HL-60 (cell line): ENCODE measurements at regions not wholly inside any gene's neighbourhood (a gene's known extent, or its start where the extent isn't known, plus 50 kb on each side); places are given as distances from the start of the nearest gene placed in this dataset.
A peak's percentile ranks its signal among the peaks of the same experiment; 100 is the strongest.

ENCODE experiments used
- DNase-seq, 2 experiments: peaks; one replicate each; pipeline ENCODE4 v3.0.0-alpha.2; 2010 to 2020; ENCODE audit warnings: low read depth in 1 of 2, low spot score in 1 of 2
- H3K27ac ChIP-seq: fragments of 250-450 bp; sonication (Bioruptor Pico); replicated peaks from 2 replicates; pipeline ENCODE4 v1.5.1; 2020; ENCODE audit warnings: mild to moderate bottlenecking, moderate library complexity
- H3K27me3 ChIP-seq: fragments of 250-450 bp; sonication (Bioruptor Pico); 2 replicates; pipeline ENCODE4 v1.5.1; 2021; ENCODE audit warnings: mild to moderate bottlenecking, moderate library complexity; ENCODE audit not compliant: insufficient read depth, poor library complexity, severe bottlenecking
- H3K4me3 ChIP-seq: replicated peaks from 2 replicates; pipeline ENCODE4 v1.5.1; 2011; ENCODE audit warnings: mild to moderate bottlenecking, control low read depth, low read length; ENCODE audit not compliant: insufficient read depth
- CTCF ChIP-seq: IDR thresholded peaks from one replicate; pipeline ENCODE4 v1.5.1; 2011; ENCODE audit warnings: low read length, control low read depth, inconsistent platforms; ENCODE audit not compliant: insufficient read depth
- GABPA ChIP-seq: IDR thresholded peaks from 2 replicates; pipeline ENCODE4 v1.6.1; 2012; ENCODE audit warnings: low read depth
- POLR2AphosphoS5 ChIP-seq: IDR thresholded peaks from 2 replicates; pipeline ENCODE4 v1.6.1; 2012; ENCODE audit warnings: low read depth
- REST ChIP-seq: IDR thresholded peaks from 2 replicates; pipeline ENCODE4 v1.6.1; 2012; ENCODE audit warnings: low read depth; ENCODE audit not compliant: insufficient replicate concordance
- SPI1 ChIP-seq: IDR thresholded peaks from 2 replicates; pipeline ENCODE4 v1.6.1; 2012; ENCODE audit warnings: low read depth, mild to moderate bottlenecking, borderline replicate concordance

DNA sequence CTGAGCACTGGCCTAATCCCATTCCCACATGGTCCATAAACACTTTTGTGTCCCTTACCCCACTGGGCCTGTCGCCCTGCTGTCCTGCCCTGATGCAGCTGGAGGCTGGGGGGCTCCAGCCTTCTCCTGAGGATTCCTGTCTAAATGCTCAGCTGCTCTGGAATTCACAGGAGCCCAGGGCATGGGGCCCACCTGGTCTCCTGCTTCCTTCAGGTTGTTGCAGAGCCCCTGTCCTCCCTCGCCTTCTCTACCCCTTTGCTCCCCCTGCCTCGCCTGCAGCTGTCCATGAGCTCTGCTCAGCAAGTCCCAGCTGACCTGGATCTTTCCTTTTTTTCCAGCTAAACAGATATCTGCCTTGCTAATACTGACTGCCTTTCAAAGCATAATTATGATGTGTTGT, 286.9 kb downstream of the XXYLT1 start:
- no peak for DNase-seq
- Histone ChIP-seq H3K27ac (no peak overlapping the region), H3K27me3 (no peaks in the 10 kb centered on the region), H3K4me3 (no peak overlapping the region)
- no peak for TF ChIP-seq REST
- TF ChIP-seq CTCF, result no peak
- no peak for TF ChIP-seq SPI1
- no peak for TF ChIP-seq GABPA
- TF ChIP-seq POLR2AphosphoS5, result no peak

DNA sequence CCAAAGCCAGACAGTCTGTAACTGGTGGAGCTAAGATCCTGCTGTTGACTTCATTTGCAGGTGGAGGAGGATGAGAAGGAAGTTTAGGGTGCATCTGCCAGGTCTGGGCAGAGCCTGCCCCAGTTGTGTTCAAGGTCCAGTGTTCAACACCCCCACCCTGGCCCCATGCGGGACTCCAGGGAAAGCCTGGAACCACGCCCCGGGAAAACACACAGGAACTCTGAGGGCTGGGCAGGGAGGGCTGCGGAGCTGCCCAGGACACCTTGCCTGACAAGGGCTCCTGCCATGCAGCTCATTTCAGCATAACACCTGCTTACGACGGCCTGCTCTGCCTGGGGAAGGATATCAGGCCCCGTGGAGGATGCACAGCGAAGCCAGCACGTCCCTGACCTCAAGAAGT, 286.3 kb downstream of the XXYLT1 start:
- DNase-seq, result no peak
- H3K27ac ChIP-seq, result peak overlapping the region; percentile 50
- no peak for TF ChIP-seq POLR2AphosphoS5
- TF ChIP-seq SPI1, result no peak
- no peak for TF ChIP-seq REST
- no peak for TF ChIP-seq CTCF
- no peak for TF ChIP-seq GABPA
- no peak overlapping the region for H3K4me3 ChIP-seq
- H3K27me3 ChIP-seq, result no peaks in the 10 kb centered on the region

DNA sequence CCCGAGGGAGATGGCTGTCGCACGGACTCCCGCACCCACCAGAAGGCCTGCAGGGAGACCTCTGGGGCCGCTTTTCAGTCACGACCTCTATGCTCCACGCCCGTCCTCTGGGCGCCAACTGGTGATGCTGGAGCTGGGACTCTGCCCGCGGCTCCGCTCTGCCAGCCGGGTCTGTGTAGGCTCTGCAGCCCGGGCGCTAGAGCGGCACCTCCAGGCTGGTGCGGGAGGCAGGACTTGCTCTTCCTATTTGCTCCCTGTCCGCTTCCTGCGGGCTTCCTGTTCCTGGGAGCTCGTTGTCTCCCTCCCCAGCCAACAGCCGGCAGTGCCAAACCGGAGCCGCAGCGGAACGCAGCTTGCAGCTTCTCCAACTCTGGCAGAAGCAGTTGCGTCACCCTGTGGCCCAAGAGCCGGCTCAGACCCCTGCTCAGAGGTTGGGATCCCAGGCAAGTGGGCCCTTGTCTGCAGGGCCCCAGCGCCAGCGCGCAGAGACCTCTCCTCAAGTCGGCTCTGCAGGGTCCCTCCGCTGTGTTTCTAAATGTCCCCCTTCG, 285.9 kb downstream of the XXYLT1 start:
- H3K4me3 ChIP-seq, result no peak overlapping the region
- no peaks in the 10 kb centered on the region for H3K27me3 ChIP-seq
- no peak for TF ChIP-seq SPI1
- TF ChIP-seq POLR2AphosphoS5, result no peak
- no peak for TF ChIP-seq REST
- TF ChIP-seq GABPA, result no peak
- no peak for TF ChIP-seq CTCF
- peak; percentile 63 to 69 for DNase-seq
- peak overlapping the region; percentile 50 for H3K27ac ChIP-seq
